ENCODE measurements at regions not wholly inside any gene's neighbourhood (a gene's known extent, or its start where the extent isn't known, plus 50 kb on each side); places are given as distances from the start of the nearest gene placed in this dataset.

DNA sequence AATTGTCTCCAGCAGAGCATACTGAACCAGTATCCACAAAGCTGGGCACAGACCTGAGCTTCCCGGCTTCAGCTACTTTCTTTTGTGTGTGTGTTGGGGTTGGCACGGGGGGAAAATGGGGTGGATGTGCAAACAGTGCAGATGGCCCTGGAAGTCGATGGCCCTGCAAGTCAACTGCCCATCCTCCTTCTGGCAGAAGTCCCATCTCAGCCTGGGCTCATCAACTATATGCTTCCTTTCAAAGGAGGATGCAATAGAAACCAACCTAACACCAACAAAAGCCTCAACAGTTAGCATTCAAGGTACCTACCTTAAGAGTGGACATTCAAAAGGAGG lies 55.7 kb downstream of the SOX9 start:
- no peak for TF ChIP-seq POLR2A (IDR thresholded peaks at IDR 0.05)
- TF ChIP-seq, protein P1, sequence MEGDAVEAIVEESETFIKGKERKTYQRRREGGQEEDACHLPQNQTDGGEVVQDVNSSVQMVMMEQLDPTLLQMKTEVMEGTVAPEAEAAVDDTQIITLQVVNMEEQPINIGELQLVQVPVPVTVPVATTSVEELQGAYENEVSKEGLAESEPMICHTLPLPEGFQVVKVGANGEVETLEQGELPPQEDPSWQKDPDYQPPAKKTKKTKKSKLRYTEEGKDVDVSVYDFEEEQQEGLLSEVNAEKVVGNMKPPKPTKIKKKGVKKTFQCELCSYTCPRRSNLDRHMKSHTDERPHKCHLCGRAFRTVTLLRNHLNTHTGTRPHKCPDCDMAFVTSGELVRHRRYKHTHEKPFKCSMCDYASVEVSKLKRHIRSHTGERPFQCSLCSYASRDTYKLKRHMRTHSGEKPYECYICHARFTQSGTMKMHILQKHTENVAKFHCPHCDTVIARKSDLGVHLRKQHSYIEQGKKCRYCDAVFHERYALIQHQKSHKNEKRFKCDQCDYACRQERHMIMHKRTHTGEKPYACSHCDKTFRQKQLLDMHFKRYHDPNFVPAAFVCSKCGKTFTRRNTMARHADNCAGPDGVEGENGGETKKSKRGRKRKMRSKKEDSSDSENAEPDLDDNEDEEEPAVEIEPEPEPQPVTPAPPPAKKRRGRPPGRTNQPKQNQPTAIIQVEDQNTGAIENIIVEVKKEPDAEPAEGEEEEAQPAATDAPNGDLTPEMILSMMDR (IDR thresholded peaks at IDR 0.05) = no peak
